GM18498 (cell line): ENCODE measurements at regions not wholly inside any gene's neighbourhood (a gene's known extent, or its start where the extent isn't known, plus 50 kb on each side); places are given as distances from the start of the nearest gene placed in this dataset.

Experiments
- ATAC-seq: cut with Tn5 transposase; IDR thresholded peaks from one replicate; pipeline ENCODE4 v1.9.1; 2021; ENCODE audit warnings: mild to moderate bottlenecking, moderate library complexity; ENCODE audit not compliant: unreplicated experiment

GRCh38 chr20:56988446-56988845, 278.0 kb downstream of the BMP7 start:
- ATAC-seq, result no peak

- ATAC-seq, result no peak
Observed at GRCh38 chr20:56989516-56989915, 276.9 kb downstream of the BMP7 start.

GRCh38 chr20:56993020-56993559, 273.4 kb downstream of the BMP7 start:
- no peak for ATAC-seq

GRCh38 chr20:56994006-56994405, 272.4 kb downstream of the BMP7 start:
- no peak for ATAC-seq

GRCh38 chr20:56995149-56995548, 271.3 kb downstream of the BMP7 start:
- ATAC-seq, result no peak

GRCh38 chr20:56995635-56996075, 270.8 kb downstream of the BMP7 start:
- ATAC-seq, result no peak

GRCh38 chr20:56996533-56996932, 269.9 kb downstream of the BMP7 start:
- no peak for ATAC-seq

GRCh38 chr20:56998438-56998837, 268.0 kb downstream of the BMP7 start:
- ATAC-seq, result no peak

- ATAC-seq, result no peak
Observed at GRCh38 chr20:57000441-57000968, 265.9 kb downstream of the BMP7 start.

GRCh38 chr20:57001126-57001767, 265.2 kb downstream of the BMP7 start:
- no peak for ATAC-seq

- ATAC-seq, result no peak
Observed at GRCh38 chr20:57002066-57002570, 264.3 kb downstream of the BMP7 start.

- no peak for ATAC-seq
Observed at GRCh38 chr20:57003012-57003411, 263.4 kb downstream of the BMP7 start.

GRCh38 chr20:57004416-57004815, 262.0 kb downstream of the BMP7 start:
- no peak for ATAC-seq

- no peak for ATAC-seq
Observed at GRCh38 chr20:57004951-57005933, 261.2 kb downstream of the BMP7 start.

- no peak for ATAC-seq
Observed at GRCh38 chr20:57006411-57007170, 259.9 kb downstream of the BMP7 start.

GRCh38 chr20:57007171-57007540, 259.3 kb downstream of the BMP7 start:
- no peak for ATAC-seq

GRCh38 chr20:57008217-57008616, 258.2 kb downstream of the BMP7 start:
- ATAC-seq, result no peak

GRCh38 chr20:57009355-57009754, 257.1 kb downstream of the BMP7 start:
- no peak for ATAC-seq

GRCh38 chr20:57009775-57010174, 256.7 kb downstream of the BMP7 start:
- ATAC-seq, result no peak

GRCh38 chr20:57012691-57013090, 253.8 kb downstream of the BMP7 start:
- ATAC-seq, result no peak

GRCh38 chr20:57013217-57013616, 253.2 kb downstream of the BMP7 start:
- no peak for ATAC-seq
